ENCODE measurements at regions not wholly inside any gene's neighbourhood (a gene's known extent, or its start where the extent isn't known, plus 50 kb on each side); places are given as distances from the start of the nearest gene placed in this dataset.

DNA sequence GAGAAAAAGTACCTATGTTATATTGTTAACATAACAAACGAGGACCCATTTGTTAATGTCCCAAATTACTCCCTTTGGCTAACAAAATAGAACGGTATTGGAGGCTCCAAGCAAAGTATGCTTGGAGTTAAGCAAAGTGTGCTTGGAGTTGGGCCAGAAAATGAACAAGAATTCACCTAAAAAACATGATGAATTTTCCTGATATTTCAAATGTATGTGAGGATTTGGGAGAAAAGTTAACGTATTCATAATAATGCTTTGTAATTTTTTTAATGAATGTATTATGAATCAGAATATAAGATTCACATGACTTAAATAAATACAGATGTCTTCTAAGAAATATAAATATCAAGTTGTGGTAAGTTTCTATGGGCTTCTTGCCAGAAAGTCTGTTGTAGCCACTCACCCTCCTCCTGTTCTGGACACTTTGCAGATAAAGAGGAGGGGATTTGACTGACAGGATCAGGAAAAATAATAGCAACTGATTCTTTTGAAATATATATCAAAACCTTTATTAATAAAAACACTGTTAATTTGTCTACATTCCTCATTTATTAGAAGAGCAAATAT lies 423.7 kb upstream of the MMADHC start:
- ChIA-PET POLR2A (no interaction called here), CTCF (no interaction called here)
- H3K27me3 ChIP-seq (ENCODE audit: control insufficient read depth in 1 of 2, insufficient read depth in 2 of 2, low read length in 2 of 2): no peaks in the 10 kb centered on the region
- H3K27ac Mint-ChIP-seq: no peak overlapping the region
- H3K36me3 ChIP-seq (ENCODE audit: insufficient read depth, low read length): no peaks in the 10 kb centered on the region
- H3K9me3 Mint-ChIP-seq: no peaks in the 10 kb centered on the region
- DNase-seq: no peak
- no peaks in the 10 kb centered on the region for H3K4me1 Mint-ChIP-seq (ENCODE audit: low read depth)
- no peaks in the 10 kb centered on the region for H3K4me1 ChIP-seq (ENCODE audit: insufficient read depth, low read length)
- no peaks in the 10 kb centered on the region for H3K27me3 Mint-ChIP-seq
- H3K36me3 Mint-ChIP-seq (ENCODE audit: low read depth): no peaks in the 10 kb centered on the region
- H3K4me3 ChIP-seq (ENCODE audit: low read length): no peak overlapping the region
- intact Hi-C loops (cut with DNase I, micrococcal nuclease): no loop called here
- no peak for ATAC-seq (ENCODE audit: poor library complexity)
- no peaks in the 10 kb centered on the region for H3K9me3 ChIP-seq (ENCODE audit: control insufficient read depth in 1 of 2, insufficient read depth in 1 of 2, low read length in 2 of 2)
- no peak overlapping the region for H3K27ac ChIP-seq (ENCODE audit: low read depth in 1 of 2, low read length in 2 of 2)
- no peak overlapping the region for H3K4me3 Mint-ChIP-seq
- TF ChIP-seq, protein P1, sequence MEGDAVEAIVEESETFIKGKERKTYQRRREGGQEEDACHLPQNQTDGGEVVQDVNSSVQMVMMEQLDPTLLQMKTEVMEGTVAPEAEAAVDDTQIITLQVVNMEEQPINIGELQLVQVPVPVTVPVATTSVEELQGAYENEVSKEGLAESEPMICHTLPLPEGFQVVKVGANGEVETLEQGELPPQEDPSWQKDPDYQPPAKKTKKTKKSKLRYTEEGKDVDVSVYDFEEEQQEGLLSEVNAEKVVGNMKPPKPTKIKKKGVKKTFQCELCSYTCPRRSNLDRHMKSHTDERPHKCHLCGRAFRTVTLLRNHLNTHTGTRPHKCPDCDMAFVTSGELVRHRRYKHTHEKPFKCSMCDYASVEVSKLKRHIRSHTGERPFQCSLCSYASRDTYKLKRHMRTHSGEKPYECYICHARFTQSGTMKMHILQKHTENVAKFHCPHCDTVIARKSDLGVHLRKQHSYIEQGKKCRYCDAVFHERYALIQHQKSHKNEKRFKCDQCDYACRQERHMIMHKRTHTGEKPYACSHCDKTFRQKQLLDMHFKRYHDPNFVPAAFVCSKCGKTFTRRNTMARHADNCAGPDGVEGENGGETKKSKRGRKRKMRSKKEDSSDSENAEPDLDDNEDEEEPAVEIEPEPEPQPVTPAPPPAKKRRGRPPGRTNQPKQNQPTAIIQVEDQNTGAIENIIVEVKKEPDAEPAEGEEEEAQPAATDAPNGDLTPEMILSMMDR (IDR thresholded peaks at IDR 0.05): no peak

DNA sequence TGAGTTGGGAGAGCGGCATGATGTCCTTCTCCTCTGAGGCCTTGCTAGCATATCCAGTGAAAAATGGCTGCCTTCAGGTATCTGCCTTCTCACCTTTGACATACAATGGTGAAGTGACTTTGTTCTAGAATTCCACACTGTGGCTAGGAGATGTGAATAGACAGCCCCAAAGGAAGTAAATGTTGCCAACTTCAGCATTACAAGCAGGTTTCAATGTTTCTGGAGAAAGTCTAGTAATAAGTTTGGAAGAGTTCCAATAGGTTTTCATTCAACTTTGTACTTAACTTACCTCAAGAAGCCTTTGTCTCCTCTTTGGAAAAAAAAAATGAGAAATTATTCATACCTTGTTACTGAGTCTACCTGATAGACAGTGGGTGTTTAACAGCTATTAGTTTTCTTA lies 421.3 kb upstream of the MMADHC start:
- Histone ChIP-seq H3K4me3 (ENCODE audit: low read length) (no peak overlapping the region), H3K27ac (ENCODE audit: low read depth in 1 of 2, low read length in 2 of 2) (no peak overlapping the region), H3K9me3 (ENCODE audit: control insufficient read depth in 1 of 2, insufficient read depth in 1 of 2, low read length in 2 of 2) (no peaks in the 10 kb centered on the region), H3K27me3 (ENCODE audit: control insufficient read depth in 1 of 2, insufficient read depth in 2 of 2, low read length in 2 of 2) (no peaks in the 10 kb centered on the region), H3K4me1 (ENCODE audit: insufficient read depth, low read length) (no peaks in the 10 kb centered on the region), H3K36me3 (ENCODE audit: insufficient read depth, low read length) (no peaks in the 10 kb centered on the region)
- H3K9me3 Mint-ChIP-seq: no peaks in the 10 kb centered on the region
- no peak for ATAC-seq (ENCODE audit: poor library complexity)
- no peak for DNase-seq
- H3K27me3 Mint-ChIP-seq: no peaks in the 10 kb centered on the region
- ChIA-PET POLR2A (no interaction called here), CTCF (no interaction called here)
- intact Hi-C loops (cut with DNase I, micrococcal nuclease): no loop called here
- TF ChIP-seq, protein P1 (IDR thresholded peaks at IDR 0.05): no peak
- H3K27ac Mint-ChIP-seq: no peak overlapping the region
- H3K4me1 Mint-ChIP-seq (ENCODE audit: low read depth): no peaks in the 10 kb centered on the region
- no peaks in the 10 kb centered on the region for H3K36me3 Mint-ChIP-seq (ENCODE audit: low read depth)
- no peak overlapping the region for H3K4me3 Mint-ChIP-seq

DNA sequence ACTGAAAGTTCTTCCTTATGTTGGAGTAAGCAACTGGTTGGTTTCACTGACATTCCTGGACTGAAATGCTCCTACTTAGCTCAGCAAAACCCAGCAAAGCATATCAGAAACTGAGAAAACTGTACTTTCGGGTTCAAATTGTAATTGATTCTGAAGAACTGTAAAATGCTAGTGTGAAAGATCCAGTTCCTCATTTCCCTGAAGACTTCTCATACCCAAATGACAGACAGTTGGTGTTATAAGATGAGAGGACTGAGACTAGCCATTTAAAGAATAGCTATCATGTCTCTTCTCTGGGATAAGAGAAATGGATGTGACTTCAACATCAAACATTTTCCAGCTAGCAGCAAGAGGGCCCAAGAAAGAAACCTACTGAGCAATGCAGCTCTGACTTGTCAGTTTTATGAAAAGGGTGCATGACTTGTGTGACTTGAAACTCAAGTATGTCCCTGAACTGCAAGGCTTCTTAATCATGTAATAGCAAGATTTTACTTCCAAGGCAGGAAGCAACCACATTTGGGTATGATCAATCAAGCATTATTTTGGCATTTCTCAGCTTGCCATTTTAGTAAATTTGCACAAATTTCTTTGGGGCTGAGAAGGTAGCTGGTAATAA lies 420.3 kb upstream of the MMADHC start:
- Histone ChIP-seq H3K27ac (ENCODE audit: low read depth in 1 of 2, low read length in 2 of 2) (no peak overlapping the region), H3K4me3 (ENCODE audit: low read length) (no peak overlapping the region), H3K27me3 (ENCODE audit: control insufficient read depth in 1 of 2, insufficient read depth in 2 of 2, low read length in 2 of 2) (no peaks in the 10 kb centered on the region), H3K36me3 (ENCODE audit: insufficient read depth, low read length) (no peaks in the 10 kb centered on the region), H3K9me3 (ENCODE audit: control insufficient read depth in 1 of 2, insufficient read depth in 1 of 2, low read length in 2 of 2) (no peaks in the 10 kb centered on the region), H3K4me1 (ENCODE audit: insufficient read depth, low read length) (no peaks in the 10 kb centered on the region)
- ATAC-seq (ENCODE audit: poor library complexity): no peak
- H3K4me1 Mint-ChIP-seq (ENCODE audit: low read depth): no peaks in the 10 kb centered on the region
- H3K4me3 Mint-ChIP-seq: no peak overlapping the region
- H3K36me3 Mint-ChIP-seq (ENCODE audit: low read depth): no peaks in the 10 kb centered on the region
- ChIA-PET CTCF (no interaction called here), POLR2A (no interaction called here)
- intact Hi-C loops (cut with DNase I, micrococcal nuclease): no loop called here
- DNase-seq: no peak
- TF ChIP-seq, protein P1 (IDR thresholded peaks at IDR 0.05): no peak
- H3K9me3 Mint-ChIP-seq: no peaks in the 10 kb centered on the region
- H3K27ac Mint-ChIP-seq: no peak overlapping the region
- H3K27me3 Mint-ChIP-seq: no peaks in the 10 kb centered on the region

Measured in CD4-positive, alpha-beta T cell (primary cell).